Glomerular visceral epithelial cell (primary cell): ENCODE measurements at regions not wholly inside any gene's neighbourhood (a gene's known extent, or its start where the extent isn't known, plus 50 kb on each side); places are given as distances from the start of the nearest gene placed in this dataset.

ENCODE experiments used
- DNase-seq: peaks from one replicate; pipeline ENCODE4 v3.0.0-alpha.2; 2016; ENCODE audit errors: extremely low spot score

DNA sequence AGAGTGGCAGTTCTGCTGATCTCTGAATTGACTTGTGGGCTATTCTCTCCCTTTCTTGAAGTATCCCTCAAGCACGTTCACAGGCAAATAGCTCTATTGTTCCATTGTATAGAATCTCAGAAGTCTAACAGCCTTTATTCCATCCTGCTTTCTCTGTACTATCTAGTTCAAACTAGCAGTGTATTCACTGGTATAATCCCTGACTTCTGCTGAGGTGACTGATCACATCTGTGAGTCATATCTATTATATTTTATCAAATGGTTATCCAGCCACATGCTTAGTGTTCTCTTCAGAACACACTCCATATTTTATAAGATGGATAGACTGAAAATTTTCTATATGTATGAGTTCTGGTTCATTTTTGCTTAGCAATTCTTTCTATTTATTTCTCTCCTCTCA lies 866.1 kb downstream of the C12orf50 start:
- DNase-seq: no peak

DNA sequence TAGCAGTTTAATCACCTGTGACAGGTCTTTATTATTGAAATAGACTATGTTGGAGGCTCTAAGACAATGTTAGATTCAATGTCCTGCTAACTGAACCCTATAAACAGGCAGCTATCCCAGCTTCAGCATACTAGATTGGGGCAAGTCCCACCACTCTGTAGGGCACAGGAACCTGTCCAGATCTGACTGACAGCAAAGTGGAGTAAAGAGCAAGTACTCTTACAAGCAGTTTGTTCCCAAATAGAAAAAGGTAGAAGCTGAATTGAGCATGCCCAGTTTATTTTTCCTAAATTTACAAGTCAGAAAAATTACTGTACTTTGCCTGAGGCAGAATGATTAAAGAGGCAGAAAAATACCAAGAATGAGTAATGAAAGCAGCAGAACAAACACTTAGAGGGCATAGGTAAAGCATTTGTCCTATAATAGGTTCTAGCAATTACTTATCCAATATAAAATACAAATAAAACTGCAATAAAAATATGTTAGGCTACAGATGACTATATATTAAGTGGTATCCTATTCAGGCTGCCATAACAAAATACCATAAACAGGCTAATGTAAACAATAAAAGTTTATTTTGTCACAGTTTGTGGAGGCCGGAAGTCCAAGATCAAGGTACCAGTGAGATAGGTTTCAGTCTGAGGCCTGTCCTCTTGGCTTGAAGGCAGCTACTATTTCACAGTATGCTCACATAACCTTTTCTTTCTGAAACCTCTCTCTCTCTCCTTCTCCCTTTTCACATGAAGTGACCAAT lies 868.2 kb downstream of the C12orf50 start:
- no peak for DNase-seq

DNA sequence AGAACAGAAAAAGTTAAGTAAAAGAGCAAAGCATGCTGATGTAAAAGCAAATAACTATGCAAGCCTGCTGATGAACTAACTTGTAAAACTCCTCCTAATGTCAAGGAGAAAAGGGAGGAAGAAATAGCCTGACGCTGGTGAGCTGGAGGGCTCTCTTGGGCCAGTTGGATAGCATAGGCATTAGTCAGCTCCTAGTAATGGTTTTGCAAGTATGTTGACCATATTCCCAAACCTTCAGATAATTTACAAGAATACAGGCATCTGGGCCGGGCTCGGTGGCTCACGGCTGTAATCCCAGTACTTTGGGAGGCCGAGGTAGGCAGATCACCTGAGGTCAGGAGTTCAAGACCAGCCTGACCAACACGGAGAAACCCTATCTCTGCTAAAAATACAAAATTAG lies 871.4 kb downstream of the C12orf50 start:
- peak; percentile 77 for DNase-seq

DNA sequence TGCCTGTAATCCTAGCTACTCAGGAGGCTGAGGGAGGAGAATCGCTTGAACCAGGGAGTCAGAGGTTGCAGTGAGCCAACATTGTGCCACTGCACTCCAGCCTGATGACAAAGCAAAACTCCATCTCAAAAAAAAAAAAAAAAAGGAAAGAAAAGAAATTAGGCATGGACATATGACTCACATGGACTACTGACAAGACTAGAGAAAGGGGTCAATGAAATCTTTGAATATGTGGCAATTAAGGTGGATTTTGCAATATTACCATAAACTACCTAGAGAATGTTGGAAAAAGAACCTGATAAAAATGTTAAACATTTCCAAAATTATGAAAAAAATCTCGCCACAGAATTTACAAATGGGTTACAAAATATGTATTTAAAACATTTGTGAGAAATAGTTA lies 873.6 kb downstream of the C12orf50 start:
- DNase-seq: no peak

DNA sequence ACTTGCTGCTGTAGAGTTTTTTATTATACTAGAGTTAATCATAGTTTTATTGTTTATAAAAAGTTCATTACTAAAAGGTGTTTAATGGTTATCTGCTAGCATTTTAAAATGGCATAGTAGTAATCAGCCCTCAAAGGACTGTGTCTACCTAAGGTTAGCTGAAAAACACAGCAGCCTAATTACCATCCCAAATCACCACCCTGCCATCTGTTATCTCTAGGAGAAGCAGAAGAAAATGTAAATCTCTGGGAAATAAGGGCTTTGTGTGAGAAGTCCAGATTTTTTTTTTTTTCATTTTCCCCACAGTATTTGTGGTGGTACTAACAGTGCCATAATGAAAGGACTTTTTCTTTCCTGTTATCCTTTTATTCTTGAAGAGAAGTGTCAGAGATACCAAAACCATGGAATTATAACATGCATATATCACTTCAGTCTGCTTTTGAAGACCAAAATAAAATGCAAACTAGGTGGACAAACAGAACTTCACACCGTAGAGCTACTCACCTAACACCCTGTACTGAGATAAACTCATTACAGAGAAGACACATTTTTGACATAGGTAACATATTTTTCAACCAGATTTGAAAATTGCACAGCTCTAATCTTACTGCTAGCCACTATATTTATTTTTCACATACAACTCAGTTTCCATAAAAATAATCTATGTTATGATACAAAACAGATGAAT lies 876.2 kb downstream of the C12orf50 start:
- no peak for DNase-seq

DNA sequence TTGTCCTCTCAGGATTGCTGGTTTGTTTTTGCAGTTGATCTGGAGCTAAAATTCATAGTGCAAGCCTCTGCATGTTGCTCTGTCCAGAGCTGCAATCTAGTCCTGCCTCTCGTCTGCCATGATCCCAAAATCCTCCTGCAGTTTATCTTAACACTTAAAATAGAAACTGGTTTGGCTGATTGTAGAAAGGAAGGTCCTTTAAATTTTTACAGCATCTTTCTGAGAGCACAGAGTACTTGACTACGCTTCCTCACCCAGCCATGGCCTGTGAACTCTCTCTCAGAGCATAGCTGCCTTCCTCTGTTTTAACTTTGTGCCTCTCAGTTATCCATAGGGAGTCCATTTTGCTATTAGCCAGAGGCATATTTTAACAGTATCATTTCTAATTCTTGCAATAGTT lies 877.1 kb downstream of the C12orf50 start:
- DNase-seq: no peak

DNA sequence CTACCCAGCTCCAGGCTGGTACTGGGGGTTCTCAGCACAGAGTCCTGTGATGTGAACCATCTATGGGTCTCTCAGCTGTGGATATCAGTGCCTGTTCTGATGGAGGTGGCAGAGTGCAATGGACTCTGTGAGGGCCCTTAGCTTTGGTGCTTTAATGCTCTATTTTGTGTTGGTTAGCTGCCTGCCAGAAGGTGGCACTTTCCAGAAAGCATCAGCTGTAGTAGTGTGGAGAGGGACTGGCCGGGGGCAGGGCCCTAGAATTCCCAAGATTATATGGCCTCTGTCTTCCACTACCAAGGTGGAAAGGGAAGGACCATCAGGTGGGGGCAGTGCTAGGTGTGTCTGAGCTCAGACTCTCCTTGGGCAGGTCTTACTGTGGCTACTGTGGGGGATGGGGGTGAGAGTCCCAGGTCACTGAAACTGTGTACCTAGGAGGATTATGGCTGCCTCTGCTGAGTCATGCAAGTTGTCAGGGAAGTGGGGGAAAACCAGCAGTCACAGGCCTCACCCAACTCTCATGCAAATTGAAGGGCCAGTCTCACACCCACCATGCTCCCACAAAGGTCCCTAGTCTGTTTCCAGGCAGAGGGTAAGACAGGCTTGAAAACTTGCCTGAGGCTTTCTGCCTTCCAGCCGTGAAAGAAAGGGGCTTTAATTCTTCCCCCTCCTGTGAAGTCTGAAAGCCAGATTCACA lies 878.1 kb downstream of the C12orf50 start:
- DNase-seq: no peak

DNA sequence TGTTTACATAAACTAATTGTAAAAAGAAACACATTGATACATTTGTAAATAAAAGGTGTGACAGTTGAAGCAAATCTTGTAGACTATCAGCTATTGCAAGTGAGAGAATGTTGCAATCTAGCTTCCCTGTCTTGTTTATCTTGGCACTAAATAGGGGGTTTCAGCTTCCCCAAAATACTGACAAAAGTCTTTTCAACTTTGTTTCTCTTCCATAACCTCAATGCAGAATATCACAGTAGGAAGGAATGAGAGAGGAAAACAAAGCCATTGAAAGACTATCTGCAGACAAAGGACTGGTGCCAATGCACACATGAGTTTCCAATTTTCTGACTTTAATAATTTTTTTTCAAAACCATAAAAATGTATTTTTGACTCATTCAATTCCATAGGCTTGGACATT lies 886.2 kb upstream of the MGAT4C start:
- DNase-seq: no peak

DNA sequence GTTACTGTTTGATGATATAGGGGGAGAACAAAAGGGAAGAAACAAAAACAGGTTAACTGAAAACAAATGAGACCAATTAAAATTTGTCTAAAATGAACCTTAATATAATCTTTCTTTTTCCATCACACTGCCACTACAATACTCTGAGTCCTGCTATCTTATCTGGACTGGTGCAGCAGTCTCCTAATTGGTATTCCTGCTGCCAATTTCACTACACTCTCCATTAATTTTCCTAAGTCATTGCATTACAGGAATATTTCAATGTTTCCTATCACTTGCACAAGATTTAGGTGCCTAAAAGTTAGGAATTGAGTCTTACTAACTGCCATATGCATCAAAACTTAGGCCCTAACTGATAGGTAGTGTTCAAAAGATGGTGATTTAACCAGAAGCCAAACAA lies 884.9 kb upstream of the MGAT4C start:
- no peak for DNase-seq

DNA sequence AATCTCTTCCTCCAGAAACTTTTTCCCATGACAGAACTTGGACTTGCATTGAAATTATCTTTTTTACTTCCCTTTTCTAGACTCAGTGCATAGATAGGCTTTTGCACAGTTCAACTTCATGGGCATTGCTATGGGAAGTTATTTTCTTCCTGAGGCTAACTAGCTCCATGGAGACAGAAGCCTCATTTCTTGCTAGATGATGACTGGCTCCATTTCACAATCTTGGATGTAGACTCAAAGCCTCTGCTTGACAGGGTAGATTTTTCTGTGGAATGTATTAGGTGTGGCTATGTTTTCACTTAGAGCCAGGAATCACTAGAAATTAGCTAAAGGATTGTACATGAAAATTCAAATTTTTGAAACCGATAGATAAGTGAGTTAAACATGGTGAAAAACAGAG lies 884.1 kb upstream of the MGAT4C start:
- DNase-seq: no peak

DNA sequence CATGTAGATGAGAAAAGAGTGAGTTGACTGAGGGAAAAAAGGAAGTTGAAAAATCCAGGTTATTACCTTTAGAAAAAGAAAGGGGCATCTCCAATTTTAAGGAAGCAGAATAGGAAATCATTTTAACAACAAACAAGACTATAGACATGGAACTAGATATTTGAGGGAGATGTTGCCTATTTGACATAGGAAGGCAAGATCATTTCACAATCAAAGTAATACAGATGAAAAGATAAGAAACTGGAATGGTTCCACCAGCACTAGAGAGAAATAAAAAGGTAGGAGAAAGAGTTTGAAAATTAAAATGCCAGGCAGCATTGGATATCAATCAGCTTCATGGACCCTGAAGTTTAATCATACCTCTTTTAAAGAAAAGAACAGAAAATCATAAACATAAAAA lies 881.0 kb upstream of the MGAT4C start:
- DNase-seq: no peak

DNA sequence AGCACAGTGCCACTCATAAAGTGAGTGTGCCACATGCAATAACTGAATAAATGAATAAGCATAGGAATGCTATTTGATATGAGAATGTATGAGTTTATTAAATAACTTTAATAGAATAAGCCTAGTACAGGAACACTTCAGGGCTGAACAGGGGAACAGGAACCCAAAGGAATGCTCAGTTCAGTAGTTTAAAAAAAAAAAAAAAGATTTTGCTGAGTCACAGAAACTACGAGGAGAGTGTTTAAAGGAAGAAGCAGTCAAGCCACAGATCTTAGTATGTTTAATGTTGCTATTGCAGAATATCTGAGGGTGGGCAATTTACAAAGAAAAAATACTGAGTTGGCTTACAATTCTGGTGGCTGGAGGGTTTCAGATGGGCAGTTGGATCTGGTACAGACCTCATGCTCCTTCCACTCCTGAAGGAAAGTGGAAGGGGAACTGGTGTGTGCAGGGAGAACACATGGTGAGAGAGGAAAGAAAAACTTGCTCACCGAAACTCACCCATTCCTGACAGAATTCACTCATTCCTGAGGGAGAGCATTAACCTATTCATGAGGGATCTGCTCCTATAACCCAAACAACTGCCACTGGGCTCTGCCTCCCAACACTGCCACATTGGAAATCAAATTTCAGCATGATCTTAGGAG lies 880.3 kb upstream of the MGAT4C start:
- DNase-seq: peak; percentile 12

DNA sequence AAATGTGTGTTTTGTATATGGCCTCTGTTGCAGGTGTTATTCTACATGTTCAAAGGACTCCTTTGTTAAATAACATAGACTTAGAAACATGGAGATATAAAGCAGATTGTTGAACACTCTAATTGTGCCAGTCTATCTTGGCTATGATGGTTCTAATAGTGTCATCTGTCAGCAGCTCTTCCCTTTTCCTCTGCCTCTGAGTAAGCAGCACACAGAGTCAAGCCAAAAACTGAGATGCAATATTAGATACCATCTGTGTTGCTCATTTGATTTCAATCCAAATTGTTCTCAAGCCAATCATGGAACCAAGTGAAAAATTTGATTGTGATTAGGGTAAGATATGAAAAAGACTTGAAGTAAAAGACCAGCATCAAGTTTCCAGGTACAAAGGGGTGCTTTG lies 871.1 kb upstream of the MGAT4C start:
- DNase-seq: no peak

DNA sequence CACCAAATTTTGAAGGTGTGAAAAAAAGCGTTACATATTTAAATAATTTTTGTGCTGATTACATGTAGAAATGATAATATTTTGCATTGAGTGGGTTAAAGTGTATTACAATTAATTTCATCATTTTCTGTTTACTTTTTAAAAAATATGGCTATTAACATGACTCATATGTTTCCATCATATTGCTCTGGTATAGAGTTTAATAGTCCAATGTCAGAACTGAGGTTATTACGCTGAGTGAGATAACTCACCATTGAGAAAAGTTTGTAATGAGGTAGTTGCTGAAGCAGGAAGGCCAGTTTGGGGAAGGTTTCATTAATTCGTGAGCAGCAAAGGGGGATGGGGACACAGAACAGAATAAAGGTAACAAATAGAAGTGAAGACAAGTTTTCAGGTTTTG lies 865.7 kb upstream of the MGAT4C start:
- no peak for DNase-seq

DNA sequence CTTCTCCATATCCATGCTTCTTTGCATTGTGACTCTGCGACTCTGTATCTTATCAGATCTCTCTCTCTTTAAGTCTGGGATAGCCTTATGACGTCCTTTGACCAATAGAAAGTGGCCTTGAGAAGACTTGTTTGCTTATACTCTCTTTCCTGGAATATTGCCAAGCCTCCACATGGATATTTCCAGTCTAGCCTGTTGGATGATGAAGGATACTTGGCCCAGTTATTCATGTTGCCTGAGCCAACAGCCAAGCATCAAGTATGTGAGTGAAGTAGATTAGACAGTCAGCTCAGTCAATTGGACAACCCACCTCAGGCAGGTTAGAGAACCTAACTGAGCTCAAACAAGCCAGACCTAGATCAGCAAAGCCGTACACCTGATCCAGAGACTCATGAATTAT lies 864.2 kb upstream of the MGAT4C start:
- DNase-seq: no peak

DNA sequence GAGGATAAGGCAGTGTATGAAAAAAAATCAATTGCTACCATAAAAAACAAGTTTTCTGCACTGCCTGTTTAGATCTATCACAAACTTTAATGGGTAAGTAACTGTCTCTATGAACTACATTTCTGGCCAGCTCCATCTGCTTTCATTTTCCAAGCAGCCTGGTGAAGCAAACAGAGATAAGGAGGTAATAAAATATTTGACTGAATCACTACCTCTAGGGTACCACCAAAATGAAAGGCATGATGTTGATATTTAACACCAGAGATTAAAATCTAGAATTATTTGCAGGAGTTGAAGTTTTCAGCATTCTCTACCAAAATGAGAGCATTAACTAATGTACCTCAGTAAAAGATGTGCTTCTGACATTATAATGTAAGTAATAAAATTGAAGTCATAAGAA lies 863.5 kb upstream of the MGAT4C start:
- DNase-seq: no peak

DNA sequence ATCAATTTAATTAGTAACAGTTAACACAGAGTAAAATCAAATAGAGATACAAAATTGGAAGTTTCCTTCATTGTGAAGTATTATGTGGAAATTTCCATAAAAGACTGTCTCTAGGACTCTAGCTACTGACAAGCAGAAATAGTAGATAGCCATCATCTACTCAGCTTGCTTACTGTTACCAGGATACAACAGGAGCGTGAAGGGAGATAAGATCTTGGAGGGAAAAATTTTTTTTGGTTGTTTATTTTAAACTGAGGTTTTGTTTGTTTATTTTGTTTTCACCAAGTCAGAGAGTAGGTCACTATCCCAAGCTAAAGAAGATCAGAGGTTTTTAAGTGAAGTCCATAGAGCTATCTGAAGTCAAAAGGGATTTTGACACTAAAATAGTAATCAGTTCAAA lies 861.3 kb upstream of the MGAT4C start:
- no peak for DNase-seq

DNA sequence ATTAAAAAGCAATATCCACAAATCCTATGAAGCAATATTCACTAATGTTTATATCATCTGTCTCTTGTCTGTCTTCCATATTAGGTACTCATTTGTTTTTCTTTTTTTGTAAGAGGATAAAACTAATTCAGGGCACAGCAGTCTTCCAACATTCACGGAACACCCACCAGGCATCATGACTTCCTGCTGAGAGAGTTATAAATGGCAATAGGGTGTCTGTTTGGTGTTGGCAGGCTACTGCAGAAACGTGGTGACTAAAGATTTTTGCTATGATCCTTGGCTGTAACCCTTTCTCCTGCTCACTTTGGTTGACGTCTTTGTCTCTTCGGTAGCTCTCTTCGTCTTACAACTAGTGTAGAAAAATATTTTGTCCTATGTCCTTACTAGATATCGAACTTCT lies 860.6 kb upstream of the MGAT4C start:
- DNase-seq: no peak

DNA sequence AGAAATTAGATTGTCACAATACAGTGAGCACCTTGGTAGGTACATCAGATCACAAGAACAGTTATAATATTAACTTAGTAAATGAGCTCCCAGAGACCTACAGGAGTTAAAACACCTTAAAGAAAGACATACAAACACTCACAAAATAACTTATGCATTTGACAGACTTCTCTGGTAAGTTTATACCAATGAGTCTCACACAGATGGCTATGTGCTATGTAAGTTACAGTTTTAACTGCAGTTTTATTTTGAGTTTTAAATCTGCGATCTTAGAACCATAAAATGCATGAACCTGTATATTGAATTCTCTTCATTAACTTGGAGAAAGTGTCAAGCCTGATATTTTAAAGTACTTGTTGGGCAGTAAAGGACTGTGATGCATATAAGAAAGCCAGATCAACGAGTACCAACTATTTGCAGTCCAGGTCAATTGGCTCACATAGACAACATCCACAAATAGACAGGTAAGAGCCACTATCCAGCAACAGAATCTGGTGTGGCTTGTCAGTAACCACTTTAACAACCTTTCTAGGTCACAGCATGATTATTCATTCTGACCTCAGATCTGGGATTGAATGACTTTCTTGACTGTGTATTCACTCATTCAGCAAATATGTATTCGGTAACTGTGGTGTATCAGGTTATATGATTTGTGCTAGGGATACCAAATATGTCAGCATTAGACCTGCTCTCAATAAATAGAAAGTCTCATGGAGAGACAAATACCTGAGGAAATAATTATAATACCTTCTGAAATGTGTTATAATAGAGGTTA lies 856.6 kb upstream of the MGAT4C start:
- DNase-seq: peak; percentile 1

DNA sequence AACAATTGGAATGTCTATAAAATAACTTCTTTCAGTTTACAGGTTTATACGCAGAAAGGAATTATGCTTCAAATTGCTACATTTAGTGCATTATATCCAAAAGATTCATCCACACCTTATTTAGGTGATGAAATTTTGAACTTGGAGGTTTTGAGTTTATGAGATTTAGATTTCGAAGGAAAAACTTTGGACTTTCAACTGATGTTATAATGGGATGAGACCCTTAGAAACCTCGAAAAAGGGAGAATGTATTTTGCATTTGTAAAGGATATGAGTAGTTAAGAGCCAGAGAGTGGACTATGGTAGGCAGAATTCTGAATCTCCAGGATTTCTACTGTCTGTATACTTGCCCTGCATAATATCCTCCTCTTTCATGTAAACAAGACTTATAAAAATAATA lies 851.6 kb upstream of the MGAT4C start:
- no peak for DNase-seq

DNA sequence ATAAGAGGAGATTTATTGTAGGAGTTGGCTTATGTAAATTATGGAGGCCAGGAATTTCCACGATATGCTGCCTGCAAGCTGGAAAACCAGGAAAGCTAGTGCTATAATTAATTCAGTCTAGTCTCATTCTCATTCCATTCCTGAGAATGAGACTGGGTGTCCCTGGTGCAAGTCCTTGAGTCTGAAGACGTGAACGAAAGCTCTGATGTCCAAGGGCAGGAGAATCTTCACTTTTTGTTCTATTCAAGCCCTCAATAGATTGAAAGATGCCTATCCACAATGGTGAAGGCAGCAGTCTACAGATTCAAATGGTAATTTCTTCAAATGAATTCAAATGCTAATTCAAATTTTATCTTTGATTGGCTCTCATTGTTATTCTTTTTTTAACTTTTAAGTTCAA lies 851.1 kb upstream of the MGAT4C start:
- DNase-seq: no peak

DNA sequence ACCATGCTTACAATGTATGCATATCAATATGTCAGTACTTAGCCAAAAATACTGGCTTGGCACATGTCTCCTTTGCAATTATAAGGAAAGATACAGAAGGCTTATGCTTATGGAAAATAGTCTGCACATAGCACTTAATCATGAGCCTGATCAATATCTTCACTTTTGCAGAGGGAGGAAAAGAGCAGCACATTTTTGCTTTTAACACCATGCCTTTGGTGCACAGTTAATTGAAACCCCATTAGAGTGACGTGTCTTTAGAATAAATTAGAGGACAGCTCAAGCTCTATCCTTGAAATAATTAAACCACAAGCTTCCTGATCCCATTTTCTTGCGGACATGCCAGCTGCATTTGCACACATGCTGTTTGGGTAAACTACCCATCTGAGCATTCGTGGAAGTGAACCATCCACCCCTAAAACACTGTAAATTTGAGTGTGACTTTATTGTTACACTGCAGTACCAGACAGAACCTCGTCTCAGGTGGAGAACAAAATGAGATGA lies 839.9 kb upstream of the MGAT4C start:
- DNase-seq: no peak
